Prostate gland (tissue), 2 donors: ENCODE measurements at regions not wholly inside any gene's neighbourhood (a gene's known extent, or its start where the extent isn't known, plus 50 kb on each side); places are given as distances from the start of the nearest gene placed in this dataset.

Source experiments
- DNase-seq: peaks from one replicate; pipeline ENCODE4 v3.0.0-alpha.2; 2019; ENCODE audit warnings: low spot score
- H3K27ac ChIP-seq, 2 donors: fragments of 200-600 bp; sonication (generic); 2 replicates each; pipeline ENCODE4 v1.5.1; 2017 to 2019
- H3K27me3 ChIP-seq: fragments of 200-600 bp; sonication (generic); replicated peaks from 2 replicates; pipeline ENCODE4 v1.5.1; 2019; ENCODE audit not compliant: insufficient read depth
- H3K36me3 ChIP-seq, 2 donors: fragments of 200-600 bp; sonication (generic); 1 replicate in 1 of 2; 2 replicates in 1 of 2; pipeline versions ENCODE4 v1.5.1 to v1.8.1; 2017 to 2019
- H3K4me1 ChIP-seq: fragments of 200-600 bp; sonication (generic); replicated peaks from 2 replicates; pipeline ENCODE4 v1.5.1; 2019
- H3K4me3 ChIP-seq, 2 donors: fragments of 200-600 bp; sonication (generic); 2 replicates each; pipeline ENCODE4 v1.5.1; 2017 to 2019
- H3K9me3 ChIP-seq: fragments of 200-600 bp; sonication (generic); 2 replicates; pipeline ENCODE4 v1.5.1; 2017
- POLR2A ChIP-seq: fragments of 450-650 bp; IDR thresholded peaks from one replicate; pipeline ENCODE4 v1.6.1; 2016; ENCODE audit warnings: antibody characterized with exemption, mild to moderate bottlenecking
- POLR2AphosphoS5 ChIP-seq: sonication (generic); formaldehyde crosslinking; IDR thresholded peaks from one replicate; pipeline ENCODE4 v1.6.1; 2017; ENCODE audit warnings: antibody characterized with exemption
- WGBS: methylation state at CpG from one replicate; pipeline ENCODE4 v1.1.5; 2018; 5-methylcytosine and 5-hydroxymethylcytosine counted together
- intact Hi-C: fragments of 100-400 bp; cut with DNase I; formaldehyde crosslinking; loops from one replicate; pipeline ENCODE4 v1.14.2; 2022
- TF ChIP-seq, protein P1 (sequence below), 4 experiments: fragments of 200-600 bp in 2 of 4; fragments of 450-650 bp in 2 of 4; sonication (generic) in 2 of 4; IDR thresholded peaks; 1 replicate in 3 of 4; 2 replicates in 1 of 4; pipeline ENCODE4 v1.5.1; 2016 to 2019; ENCODE audit warnings: antibody characterized with exemption in 4 of 4, mild to moderate bottlenecking in 2 of 4, moderate library complexity in 2 of 4

DNA sequence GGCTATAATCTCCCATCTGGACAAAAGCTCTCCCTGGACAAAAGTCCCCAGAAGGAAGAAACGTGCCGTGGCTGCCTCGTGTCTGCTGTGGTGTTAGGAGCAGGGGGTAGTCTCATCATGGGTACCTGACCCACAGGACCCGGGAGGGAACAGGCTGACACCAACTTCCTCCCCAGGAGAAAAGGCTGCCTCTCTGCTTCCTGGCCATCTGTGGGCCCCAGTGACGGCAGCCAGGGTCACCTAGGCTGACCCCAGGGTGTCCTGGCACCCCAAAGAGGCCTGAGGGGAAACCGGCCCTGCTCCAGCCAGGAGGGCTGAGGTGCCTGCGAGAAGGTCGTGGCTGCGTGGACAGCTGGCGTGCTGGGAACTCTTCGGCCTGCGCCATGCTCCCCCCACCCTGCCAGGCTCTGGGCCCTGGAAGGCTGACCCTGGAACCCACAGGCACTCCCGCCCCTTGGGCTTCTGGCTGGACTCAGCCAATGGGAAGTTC is 133.9 kb downstream of the RFLNA start:
- no peak for TF ChIP-seq POLR2AphosphoS5
- TF ChIP-seq, protein P1, sequence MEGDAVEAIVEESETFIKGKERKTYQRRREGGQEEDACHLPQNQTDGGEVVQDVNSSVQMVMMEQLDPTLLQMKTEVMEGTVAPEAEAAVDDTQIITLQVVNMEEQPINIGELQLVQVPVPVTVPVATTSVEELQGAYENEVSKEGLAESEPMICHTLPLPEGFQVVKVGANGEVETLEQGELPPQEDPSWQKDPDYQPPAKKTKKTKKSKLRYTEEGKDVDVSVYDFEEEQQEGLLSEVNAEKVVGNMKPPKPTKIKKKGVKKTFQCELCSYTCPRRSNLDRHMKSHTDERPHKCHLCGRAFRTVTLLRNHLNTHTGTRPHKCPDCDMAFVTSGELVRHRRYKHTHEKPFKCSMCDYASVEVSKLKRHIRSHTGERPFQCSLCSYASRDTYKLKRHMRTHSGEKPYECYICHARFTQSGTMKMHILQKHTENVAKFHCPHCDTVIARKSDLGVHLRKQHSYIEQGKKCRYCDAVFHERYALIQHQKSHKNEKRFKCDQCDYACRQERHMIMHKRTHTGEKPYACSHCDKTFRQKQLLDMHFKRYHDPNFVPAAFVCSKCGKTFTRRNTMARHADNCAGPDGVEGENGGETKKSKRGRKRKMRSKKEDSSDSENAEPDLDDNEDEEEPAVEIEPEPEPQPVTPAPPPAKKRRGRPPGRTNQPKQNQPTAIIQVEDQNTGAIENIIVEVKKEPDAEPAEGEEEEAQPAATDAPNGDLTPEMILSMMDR (IDR thresholded peaks at IDR 0.05), result no peak
- TF ChIP-seq POLR2A, result no peak
- intact Hi-C loops, result no loop called here
- peaks cover 6 to 21% of the 10 kb centered on the region in 2 donors for H3K36me3 ChIP-seq

DNA sequence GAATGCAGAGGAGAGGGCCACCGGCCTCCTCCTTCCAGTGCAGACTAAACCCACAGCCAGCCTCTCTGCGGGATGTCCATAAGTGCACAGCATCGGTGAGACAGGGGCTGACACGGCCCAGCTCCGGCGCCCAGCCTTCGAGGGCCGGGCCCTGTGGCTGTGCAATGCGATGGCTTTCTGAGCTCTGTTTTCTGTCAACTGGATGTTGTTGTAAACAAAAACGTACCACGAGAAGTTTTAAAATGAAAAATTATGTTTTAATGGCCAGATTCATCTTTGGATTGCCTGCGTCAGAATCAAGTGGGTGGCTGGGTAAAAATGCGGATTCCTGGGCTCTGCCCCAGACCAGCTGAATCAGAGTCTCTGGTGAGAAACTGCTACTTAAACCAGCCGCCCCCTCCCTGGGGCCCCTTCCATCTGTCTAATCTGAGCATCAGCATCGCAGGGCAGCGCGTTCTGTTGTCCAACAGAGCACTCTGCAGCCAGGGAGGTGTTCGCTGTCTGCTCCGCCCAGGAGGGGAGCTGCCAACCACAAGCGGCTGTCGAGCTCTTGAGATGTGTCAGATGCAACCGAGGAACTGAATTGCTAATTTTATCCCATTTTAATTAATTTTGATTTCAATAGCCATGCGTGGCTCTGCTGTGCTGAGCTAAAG is 133.4 kb downstream of the RFLNA start:
- Histone ChIP-seq H3K4me3 (no peak overlapping the region), H3K27ac (peak overlapping the region; percentile 39 to 50), H3K4me1 (peaks cover 7% of the 10 kb centered on the region), H3K9me3 (no peaks in the 10 kb centered on the region), H3K27me3 (no peaks in the 10 kb centered on the region), H3K36me3 (peaks cover 6 to 21% of the 10 kb centered on the region in 2 donors)
- TF ChIP-seq, protein P1 (IDR thresholded peaks at IDR 0.05), result no peak
- no peak for TF ChIP-seq POLR2A
- no peak for TF ChIP-seq POLR2AphosphoS5
- DNase-seq, result no peak
- WGBS, result 56% methylated on average over 22 of the region's 23 CpGs
- intact Hi-C loops, result no loop called here

More for the DNA sequence above, 133.9 kb downstream of the RFLNA start:
- H3K27me3 ChIP-seq, result no peaks in the 10 kb centered on the region
- DNase-seq, result no peak
- H3K9me3 ChIP-seq, result no peaks in the 10 kb centered on the region
- peak overlapping the region; percentile 39 to 50 for H3K27ac ChIP-seq
- WGBS, result 63% methylated on average over 12 of the region's 13 CpGs
- H3K4me1 ChIP-seq, result peaks cover 1% of the 10 kb centered on the region
- H3K4me3 ChIP-seq, result no peak overlapping the region

DNA sequence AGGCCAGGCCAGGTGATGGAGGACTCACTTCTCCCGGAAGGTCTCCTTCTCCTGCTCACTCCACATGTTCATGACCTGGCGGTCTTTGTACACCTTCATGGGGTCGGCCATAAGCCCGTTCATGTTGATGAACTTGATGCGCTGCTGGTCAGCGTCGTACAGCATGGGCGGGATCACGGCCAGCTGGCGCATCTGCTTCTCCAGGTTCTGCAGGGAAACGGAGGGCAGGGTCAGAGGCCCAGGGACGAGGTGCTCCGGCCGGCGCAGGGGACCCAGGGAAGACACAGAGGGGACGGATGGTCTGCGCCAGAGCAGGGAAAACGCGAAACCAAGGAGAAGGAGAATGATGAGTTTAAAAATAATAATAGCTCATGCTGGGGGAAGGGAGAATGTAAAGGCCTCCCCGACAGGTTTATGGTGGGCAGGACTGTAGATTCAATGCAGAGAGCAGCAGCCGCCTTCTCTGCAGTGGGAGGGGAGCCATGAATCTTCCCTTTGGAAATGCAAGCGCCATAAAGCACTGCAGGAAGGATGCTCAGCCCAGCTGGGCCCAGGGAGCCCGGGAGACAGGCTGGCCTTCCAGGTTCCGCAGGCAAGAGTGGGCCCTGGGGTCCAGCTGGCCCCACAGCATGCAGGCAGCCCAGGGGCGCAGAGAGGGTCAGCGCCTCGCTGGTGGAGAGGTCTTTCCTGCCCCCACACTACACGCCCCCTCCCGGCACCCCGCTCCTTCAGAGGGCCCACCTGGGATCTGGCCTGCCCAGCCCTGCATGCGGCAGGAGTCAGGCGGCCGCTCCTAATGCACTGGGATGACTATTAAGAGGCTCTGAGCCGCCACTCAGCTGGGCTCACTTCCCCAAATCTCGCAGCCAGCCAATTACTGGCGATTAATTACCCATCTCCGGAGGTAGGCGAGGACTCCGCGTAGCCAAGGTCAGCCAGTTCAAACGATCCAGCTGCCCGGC is 132.0 kb downstream of the RFLNA start:
- DNase-seq, result no peak
- Histone ChIP-seq H3K9me3 (no peaks in the 10 kb centered on the region), H3K36me3 (peaks cover 6 to 21% of the 10 kb centered on the region in 2 donors), H3K27me3 (no peaks in the 10 kb centered on the region), H3K4me1 (peaks cover 21% of the 10 kb centered on the region), H3K4me3 (no peak overlapping the region), H3K27ac (peak overlapping the region; percentile 22 to 34)
- TF ChIP-seq, protein P1 (IDR thresholded peaks at IDR 0.05), result no peak
- no peak for TF ChIP-seq POLR2A
- no peak for TF ChIP-seq POLR2AphosphoS5
- 82% methylated on average over 42 of the region's 42 CpGs for WGBS
- intact Hi-C loops, result no loop called here

DNA sequence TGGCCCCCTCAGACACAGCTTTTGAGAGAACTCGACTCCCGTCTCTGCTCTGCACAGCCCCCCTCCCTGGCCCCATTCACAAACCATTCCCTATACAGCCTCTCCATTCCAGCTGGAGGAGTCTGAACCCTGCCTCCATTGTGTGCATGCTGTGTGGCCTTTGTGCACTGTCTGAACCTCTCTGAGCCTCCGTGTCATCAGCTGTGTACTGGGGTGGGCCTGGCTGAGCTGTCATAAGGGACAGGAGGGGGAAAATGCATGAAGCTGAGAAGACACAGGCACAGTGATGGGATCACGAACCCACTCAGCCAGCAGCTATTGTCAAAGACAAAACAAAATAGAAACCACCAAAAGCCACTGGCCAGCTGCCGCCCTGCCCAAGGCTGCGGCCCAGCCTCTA is 130.8 kb downstream of the RFLNA start:
- WGBS, result 91% methylated on average over 6 of the region's 6 CpGs
- DNase-seq, result no peak
- TF ChIP-seq POLR2AphosphoS5 (no peak), POLR2A (no peak)
- TF ChIP-seq, protein P1 (IDR thresholded peaks at IDR 0.05), result no peak
- Histone ChIP-seq H3K27ac (no peak overlapping the region), H3K9me3 (no peaks in the 10 kb centered on the region), H3K4me3 (no peak overlapping the region), H3K36me3 (peaks cover 6 to 21% of the 10 kb centered on the region in 2 donors), H3K4me1 (peaks cover 22% of the 10 kb centered on the region), H3K27me3 (no peaks in the 10 kb centered on the region)
- intact Hi-C loops, result no loop called here
